ENCODE measurements at regions not wholly inside any gene's neighbourhood (a gene's known extent, or its start where the extent isn't known, plus 50 kb on each side); places are given as distances from the start of the nearest gene placed in this dataset.

DNA sequence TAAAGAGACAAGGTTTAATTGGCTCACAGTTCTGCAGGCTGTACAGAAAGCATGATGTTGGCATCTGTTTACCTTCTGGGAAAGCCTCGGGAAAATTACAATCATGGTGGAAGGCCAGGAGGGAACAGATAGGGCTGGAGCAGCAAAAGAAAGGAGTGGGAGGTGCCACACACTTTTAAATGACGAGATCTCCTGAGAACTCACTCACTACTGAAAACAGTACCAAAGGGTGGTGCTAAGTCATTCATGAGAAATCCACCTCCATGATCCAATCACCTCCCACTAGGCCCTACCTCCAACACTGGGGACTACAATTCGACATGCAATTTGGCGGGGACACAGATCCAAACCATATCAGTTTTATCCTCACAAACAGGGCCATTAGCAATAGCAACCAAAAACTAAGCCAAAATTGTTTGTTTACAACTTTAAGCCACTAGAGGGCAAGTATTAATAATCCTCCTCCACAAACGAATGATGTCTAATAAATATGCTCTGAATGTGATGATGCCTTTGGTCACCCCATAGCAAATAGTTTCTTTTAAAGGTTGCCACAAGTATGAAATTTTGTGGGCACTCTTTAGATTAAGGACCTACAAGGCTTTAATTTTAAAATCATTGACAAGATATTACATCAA, 129.2 kb upstream of the NRBF2 start:
- ATAC-seq = no peak

DNA sequence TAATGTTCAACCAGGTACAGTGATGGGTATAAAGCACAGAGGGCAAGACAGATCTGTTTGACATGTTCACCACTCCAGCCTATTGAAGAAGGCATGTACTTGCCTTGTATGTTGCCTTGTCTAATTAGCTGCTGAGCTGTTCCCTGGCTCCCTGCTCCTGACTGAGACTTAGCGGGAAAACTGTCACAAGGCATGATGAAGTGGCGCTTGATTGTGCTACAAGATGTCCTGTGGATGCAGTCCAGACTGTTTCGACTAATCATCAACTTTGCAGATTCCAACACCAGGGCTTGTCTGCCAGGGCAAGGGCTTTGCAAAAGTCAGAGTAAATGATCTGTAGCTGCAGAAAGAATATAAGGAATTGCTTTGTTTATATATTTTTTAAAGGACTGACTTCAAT, 136.2 kb upstream of the NRBF2 start:
- no peaks in the 10 kb centered on the region for H3K79me2 ChIP-seq (ENCODE audit: insufficient read depth, low read length)
- intact Hi-C loops (cut with micrococcal nuclease; ENCODE audit: unreplicated experiment) = no loop called here
- TF ChIP-seq ZMYM4 (CRISPR knock-in tag; IDR thresholded peaks at IDR 0.05) = no peak
- no peak for TF ChIP-seq HOXD1 (CRISPR knock-in tag; IDR thresholded peaks at IDR 0.05)
- TF ChIP-seq, protein P1, sequence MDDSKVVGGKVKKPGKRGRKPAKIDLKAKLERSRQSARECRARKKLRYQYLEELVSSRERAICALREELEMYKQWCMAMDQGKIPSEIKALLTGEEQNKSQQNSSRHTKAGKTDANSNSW (CRISPR knock-in tag; IDR thresholded peaks at IDR 0.05; ENCODE audit: borderline replicate concordance) = no peak
- no peak for TF ChIP-seq NONO (IDR thresholded peaks at IDR 0.05)
- no peak for TF ChIP-seq NONO (CRISPR knock-in tag; conservative IDR thresholded peaks at IDR 0.05)
- no peak for TF ChIP-seq NFE2L2 (IDR thresholded peaks at IDR 0.05; ENCODE audit: low read length)

More for the DNA sequence above, 129.2 kb upstream of the NRBF2 start:
- Histone ChIP-seq H3K4me1 (ENCODE audit: insufficient read depth, low read length) (no peaks in the 10 kb centered on the region), H3K79me2 (ENCODE audit: insufficient read depth, low read length) (no peaks in the 10 kb centered on the region), H3K9me3 (ENCODE audit: low read length) (no peaks in the 10 kb centered on the region), H4K20me1 (ENCODE audit: insufficient read depth, low read length) (no peaks in the 10 kb centered on the region), H3K9ac (ENCODE audit: insufficient read depth, low read depth, low read length) (no peak overlapping the region), H3K4me3 (replicated peaks in 1 of 3; ENCODE audit: insufficient read depth in 1 of 3, low read depth in 2 of 3, low read length in 3 of 3) (no peak overlapping the region), H3K36me3 (replicated peaks in 1 of 2; ENCODE audit: control insufficient read depth in 1 of 2, insufficient read depth in 2 of 2, low read length in 2 of 2) (no peaks in the 10 kb centered on the region), H3K27me3 (ENCODE audit: control insufficient read depth in 1 of 2, insufficient read depth in 2 of 2, low read length in 2 of 2) (no peaks in the 10 kb centered on the region; a peak in 1 of 5 replicates), H2AFZ (ENCODE audit: low read length) (no peak overlapping the region), H3K27ac (ENCODE audit: extremely low read length, insufficient read depth, low read length) (no peak overlapping the region), H3K4me2 (ENCODE audit: low read depth, low read length) (no peak overlapping the region)
- intact Hi-C loops (cut with micrococcal nuclease; ENCODE audit: unreplicated experiment) = loop anchor here (1.0 kb wide), 1 partner anchor 154 kb away; no protein-coding TSS in a partner anchor
- BruUV-seq (replicated peaks) = no TSS peak
- DNase-seq (ENCODE audit: low spot score) (no peak), FAIRE-seq (no peak)
- TF ChIP-seq, protein P2, sequence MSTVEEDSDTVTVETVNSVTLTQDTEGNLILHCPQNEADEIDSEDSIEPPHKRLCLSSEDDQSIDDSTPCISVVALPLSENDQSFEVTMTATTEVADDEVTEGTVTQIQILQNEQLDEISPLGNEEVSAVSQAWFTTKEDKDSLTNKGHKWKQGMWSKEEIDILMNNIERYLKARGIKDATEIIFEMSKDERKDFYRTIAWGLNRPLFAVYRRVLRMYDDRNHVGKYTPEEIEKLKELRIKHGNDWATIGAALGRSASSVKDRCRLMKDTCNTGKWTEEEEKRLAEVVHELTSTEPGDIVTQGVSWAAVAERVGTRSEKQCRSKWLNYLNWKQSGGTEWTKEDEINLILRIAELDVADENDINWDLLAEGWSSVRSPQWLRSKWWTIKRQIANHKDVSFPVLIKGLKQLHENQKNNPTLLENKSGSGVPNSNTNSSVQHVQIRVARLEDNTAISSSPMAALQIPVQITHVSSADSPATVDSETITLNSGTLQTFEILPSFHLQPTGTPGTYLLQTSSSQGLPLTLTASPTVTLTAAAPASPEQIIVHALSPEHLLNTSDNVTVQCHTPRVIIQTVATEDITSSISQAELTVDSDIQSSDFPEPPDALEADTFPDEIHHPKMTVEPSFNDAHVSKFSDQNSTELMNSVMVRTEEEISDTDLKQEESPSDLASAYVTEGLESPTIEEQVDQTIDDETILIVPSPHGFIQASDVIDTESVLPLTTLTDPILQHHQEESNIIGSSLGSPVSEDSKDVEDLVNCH (CRISPR knock-in tag; IDR thresholded peaks at IDR 0.05) = no peak
- TF ChIP-seq HOXA7 (CRISPR knock-in tag; IDR thresholded peaks at IDR 0.05) = no peak
- 0 out of 2 replicates have a peak, but pooled peaks have one; percentile 5 for TF ChIP-seq STAG1 (CRISPR knock-in tag; IDR thresholded peaks at IDR 0.05)
- ChIA-PET POLR2A (no interaction called here), CTCF (ENCODE audit: low intra/inter-chr PET ratio, low total read pairs) (interaction anchor here (1.3 kb wide), 1 partner anchor 154 kb away, joined by 3 read pairs; no protein-coding TSS in a partner anchor)
- 0% methylated on average over 5 of the region's 5 CpGs for WGBS (ENCODE audit: low lambda C conversion rate)
- in situ Hi-C loops (cut with HindIII; ENCODE audit: extremely low pct_ligation_motif_present, low pct_unique_long_range_greater_than_20kb) = no loop called here

More for the DNA sequence above, 136.2 kb upstream of the NRBF2 start:
- no TSS peak for BruUV-seq (replicated peaks)
- Histone ChIP-seq H4K20me1 (ENCODE audit: insufficient read depth, low read length) (no peaks in the 10 kb centered on the region), H3K27me3 (ENCODE audit: control insufficient read depth in 1 of 2, insufficient read depth in 2 of 2, low read length in 2 of 2) (no peaks in the 10 kb centered on the region), H2AFZ (ENCODE audit: low read length) (no peak overlapping the region), H3K4me3 (replicated peaks in 1 of 3; ENCODE audit: insufficient read depth in 1 of 3, low read depth in 2 of 3, low read length in 3 of 3) (no peak overlapping the region), H3K4me1 (ENCODE audit: insufficient read depth, low read length) (no peaks in the 10 kb centered on the region), H3K27ac (ENCODE audit: extremely low read length, insufficient read depth, low read length) (no peak overlapping the region), H3K36me3 (replicated peaks in 1 of 2; ENCODE audit: control insufficient read depth in 1 of 2, insufficient read depth in 2 of 2, low read length in 2 of 2) (no peaks in the 10 kb centered on the region), H3K9ac (ENCODE audit: insufficient read depth, low read depth, low read length) (no peak overlapping the region), H3K9me3 (ENCODE audit: low read length) (no peaks in the 10 kb centered on the region), H3K4me2 (ENCODE audit: low read depth, low read length) (no peak overlapping the region)
- CTCF ChIA-PET (ENCODE audit: low intra/inter-chr PET ratio, low total read pairs) = no interaction called here
- WGBS (ENCODE audit: low lambda C conversion rate) = 0% methylated on average over 3 of the region's 3 CpGs
- POLR2A ChIA-PET = no interaction called here
- DNase-seq (ENCODE audit: low spot score) (no peak), FAIRE-seq (no peak), ATAC-seq (no peak; the same call in 2 of the 3 replicates)
- in situ Hi-C loops (cut with HindIII; ENCODE audit: extremely low pct_ligation_motif_present, low pct_unique_long_range_greater_than_20kb) = no loop called here
